ENCODE measurements at regions not wholly inside any gene's neighbourhood (a gene's known extent, or its start where the extent isn't known, plus 50 kb on each side); places are given as distances from the start of the nearest gene placed in this dataset.

DNA sequence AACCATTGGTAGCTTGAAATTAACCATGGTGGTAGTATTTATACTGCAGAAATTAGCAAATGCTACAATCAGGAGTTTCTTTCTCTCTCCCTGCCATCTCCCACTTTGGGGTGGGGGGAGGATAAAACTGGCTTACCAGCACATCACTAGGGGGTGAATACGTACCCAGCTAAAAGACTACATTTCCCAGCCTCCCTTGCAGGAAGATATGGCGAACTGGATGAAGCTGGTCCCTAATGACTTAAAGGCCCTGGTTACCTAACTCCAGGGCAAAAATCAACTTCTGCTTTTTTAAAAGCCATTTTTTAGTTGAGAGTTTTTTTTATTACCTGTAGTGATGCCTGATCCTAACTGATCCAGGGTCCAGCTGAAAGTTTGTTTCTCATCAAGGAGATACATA, 70.3 kb upstream of the RAB12 start:
- no peak for DNase-seq

DNA sequence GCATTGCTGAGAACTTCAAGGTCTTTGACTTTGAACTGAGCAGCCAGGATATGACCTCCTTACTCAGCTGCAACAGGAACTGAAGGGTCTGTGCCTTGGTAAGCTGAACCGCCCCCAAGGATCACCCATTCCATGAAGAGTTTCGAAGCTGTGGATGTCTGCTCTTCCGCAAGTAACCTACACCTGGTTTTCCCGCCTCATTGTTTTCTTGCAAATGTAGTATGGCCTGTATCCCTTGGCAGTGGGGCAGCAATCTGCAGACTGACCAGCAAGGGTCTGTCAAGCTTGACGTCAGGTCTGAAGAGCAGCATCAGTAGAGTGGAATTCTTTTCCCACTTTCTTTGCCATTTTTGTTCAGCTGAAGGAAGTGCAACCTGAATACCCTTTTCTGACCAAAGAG, 62.6 kb upstream of the RAB12 start:
- DNase-seq: no peak

DNA sequence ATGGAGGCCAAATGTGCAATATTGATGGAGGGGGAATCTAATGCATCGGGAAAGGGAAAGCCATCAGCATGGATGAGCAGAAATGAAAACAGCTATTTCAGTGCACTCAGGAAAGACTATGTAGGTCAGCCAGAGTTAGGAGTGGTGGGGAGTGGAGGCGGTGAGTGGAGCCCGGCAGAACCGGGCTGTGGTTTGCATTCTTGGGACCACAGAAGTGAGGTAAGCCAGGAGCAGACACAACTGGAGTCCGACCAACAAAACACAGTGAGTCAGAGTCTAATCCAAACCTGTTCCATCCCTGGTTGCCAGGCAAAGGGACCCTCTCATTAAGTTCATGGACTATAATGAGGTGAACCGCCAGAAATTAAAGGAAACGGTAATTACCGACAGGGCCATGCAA, 61.1 kb upstream of the RAB12 start:
- DNase-seq: no peak

DNA sequence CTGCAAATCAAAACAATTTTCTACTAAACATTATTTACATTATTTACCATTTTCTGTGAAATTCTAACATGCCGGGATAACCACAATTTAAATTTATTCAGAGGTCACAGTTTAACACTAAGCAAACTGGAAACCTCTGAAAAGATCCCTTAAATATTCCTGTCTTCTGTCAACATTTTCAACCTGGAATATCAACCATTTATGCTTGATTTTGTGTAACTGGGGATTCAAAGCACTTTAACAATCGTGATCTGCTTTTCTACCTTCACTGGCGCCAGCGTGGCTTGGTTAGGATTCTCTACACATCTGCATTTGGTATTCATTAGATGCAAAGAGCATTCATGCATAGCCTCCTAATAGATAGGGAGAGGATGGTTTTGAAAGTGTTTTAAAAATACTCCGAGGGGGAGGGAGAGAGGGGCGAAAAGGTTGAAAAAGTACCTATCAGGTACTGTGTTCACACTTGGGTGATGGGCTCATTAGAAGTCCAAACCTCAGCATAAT, 59.9 kb upstream of the RAB12 start:
- no peak for DNase-seq

DNA sequence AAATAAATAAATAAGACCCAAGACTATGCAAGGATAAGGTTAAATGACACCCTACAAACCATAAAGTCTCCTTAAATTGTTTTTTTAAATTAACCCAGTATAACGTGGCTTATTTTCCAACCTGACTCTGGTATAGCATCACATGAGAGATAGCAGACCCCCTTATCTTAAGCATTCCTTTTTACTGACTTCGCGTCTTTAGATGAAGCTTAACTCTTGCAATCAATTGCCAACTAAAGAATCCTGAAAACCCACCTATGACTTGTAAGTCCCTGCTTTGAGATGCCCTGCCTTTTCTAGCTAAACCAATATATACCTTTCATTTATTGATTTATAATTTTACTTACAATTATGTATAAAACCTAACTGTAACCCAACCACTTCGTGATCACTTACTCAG, 57.1 kb upstream of the RAB12 start:
- DNase-seq: no peak

DNA sequence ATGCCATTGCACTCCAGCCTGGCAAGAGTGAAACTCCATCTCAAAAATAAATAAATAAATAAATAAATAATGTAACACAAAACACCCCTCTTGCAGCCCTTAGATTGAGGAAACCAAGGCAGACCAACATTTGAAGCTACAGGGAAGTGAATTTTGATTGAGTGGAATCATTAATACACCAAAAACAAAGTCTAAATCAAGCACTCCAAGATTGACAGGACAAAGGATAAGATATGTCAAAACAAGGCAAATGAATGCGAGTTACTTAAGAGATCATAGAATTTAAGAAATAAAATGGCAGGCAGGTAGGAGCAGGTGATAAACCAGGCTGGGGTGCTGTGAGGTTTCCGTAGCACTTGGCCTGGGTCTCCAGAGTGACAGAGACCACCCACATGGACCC, 54.9 kb upstream of the RAB12 start:
- DNase-seq: no peak

DNA sequence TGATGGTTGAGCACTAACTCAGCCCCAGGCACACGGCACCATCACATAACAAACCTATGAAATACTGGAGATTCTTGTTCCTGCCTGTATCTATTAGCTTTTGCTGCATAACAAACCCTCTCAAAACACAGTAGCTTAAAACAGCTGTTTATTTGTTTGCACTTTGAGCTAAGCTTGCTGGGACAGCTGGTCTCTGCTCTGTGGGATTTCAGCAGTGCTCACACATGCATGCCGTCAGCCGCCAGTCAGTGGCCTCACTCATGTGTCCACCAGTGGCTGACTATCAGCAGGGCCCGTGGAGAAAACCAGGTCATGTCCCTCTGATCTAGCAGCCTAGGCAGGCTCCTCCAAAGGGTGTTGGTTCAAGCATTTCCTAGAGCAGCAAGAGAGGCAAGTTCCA, 52.8 kb upstream of the RAB12 start:
- DNase-seq: no peak

All from CD4-positive, alpha-beta T cell treated with Interleukin-17A for 1 hour (primary cell).